Smooth muscle cell (in vitro differentiated cells): ENCODE measurements at regions not wholly inside any gene's neighbourhood (a gene's known extent, or its start where the extent isn't known, plus 50 kb on each side); places are given as distances from the start of the nearest gene placed in this dataset.

Experiments
- DNase-seq: peaks from one replicate; lab custom pipeline; 2025; ENCODE audit not compliant: unreplicated experiment; lab: John Stamatoyannopoulos, UW
- H2AFZ ChIP-seq: fragments of 200-600 bp; sonication (generic); 2 replicates; pipeline ENCODE4 v1.6.0; 2016; ENCODE audit warnings: antibody characterized with exemption, low read depth, mild to moderate bottlenecking
- H3F3A ChIP-seq: fragments of 200-600 bp; sonication (generic); 2 replicates; pipeline ENCODE4 v1.6.0; 2017; ENCODE audit warnings: antibody characterized with exemption, low read depth
- H3K27ac ChIP-seq: fragments of 200-600 bp; sonication (generic); 2 replicates; pipeline ENCODE4 v1.5.1; 2016; ENCODE audit warnings: low read depth, mild to moderate bottlenecking
- H3K27me3 ChIP-seq: fragments of 200-600 bp; sonication (generic); 2 replicates; pipeline ENCODE4 v1.6.1; 2016; ENCODE audit warnings: low read depth, mild to moderate bottlenecking
- H3K36me3 ChIP-seq: fragments of 200-600 bp; sonication (generic); 2 replicates; pipeline ENCODE4 v1.5.1; 2016; ENCODE audit warnings: low read depth
- H3K4me1 ChIP-seq: fragments of 200-600 bp; sonication (generic); 2 replicates; pipeline ENCODE4 v1.5.1; 2016; ENCODE audit warnings: low read depth
- H3K4me2 ChIP-seq: fragments of 200-600 bp; sonication (generic); 2 replicates; pipeline ENCODE4 v1.6.0; 2016; ENCODE audit warnings: mild to moderate bottlenecking
- H3K4me3 ChIP-seq: fragments of 200-600 bp; sonication (generic); 2 replicates; pipeline ENCODE4 v1.5.1; 2016; ENCODE audit warnings: mild to moderate bottlenecking
- H3K79me2 ChIP-seq: fragments of 200-600 bp; sonication (generic); 2 replicates; pipeline ENCODE4 v1.6.0; 2016; ENCODE audit warnings: low read depth, mild to moderate bottlenecking
- H3K9ac ChIP-seq: fragments of 200-600 bp; sonication (generic); 2 replicates; pipeline ENCODE4 v1.6.0; 2016; ENCODE audit warnings: low read depth
- H3K9me3 ChIP-seq: fragments of 200-600 bp; sonication (generic); replicated peaks from 2 replicates; pipeline ENCODE4 v1.5.1; 2016; ENCODE audit warnings: low read depth
- H4K20me1 ChIP-seq: fragments of 200-600 bp; sonication (generic); 2 replicates; pipeline ENCODE4 v1.6.0; 2016; ENCODE audit warnings: low read depth
- CTCF ChIP-seq: fragments of 200-600 bp; sonication (generic); IDR thresholded peaks from 2 replicates; pipeline ENCODE4 v1.5.1; 2017; ENCODE audit warnings: borderline replicate concordance, mild to moderate bottlenecking, antibody characterized with exemption; ENCODE audit not compliant: insufficient read depth, poor library complexity, severe bottlenecking
- WGBS: methylation state at CpG from one replicate; pipeline ENCODE4 v1.1.7; 2016; ENCODE audit warnings: low lambda C conversion rate; 5-methylcytosine and 5-hydroxymethylcytosine counted together

DNA sequence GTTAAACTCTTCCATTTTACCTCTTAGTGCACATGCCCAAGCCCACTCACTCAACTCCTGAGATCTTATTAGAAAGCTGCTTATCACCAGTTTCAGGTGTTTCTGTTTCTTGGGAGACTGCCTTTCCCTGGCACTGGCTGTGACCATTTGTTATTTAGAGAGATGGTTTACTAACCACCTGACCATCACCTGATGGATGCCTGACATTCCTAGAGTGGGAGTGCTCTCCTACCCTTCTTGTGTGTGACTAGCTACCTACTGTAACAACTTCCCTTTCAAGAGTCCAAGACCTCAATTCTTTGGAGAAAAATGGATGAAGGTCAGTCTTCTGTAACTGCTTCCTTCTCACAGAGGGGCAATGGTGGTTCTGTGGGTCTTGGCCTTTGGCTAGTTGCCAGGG is 755.2 kb upstream of the ADAMTS5 start:
- Histone ChIP-seq H3K36me3 (no peaks in the 10 kb centered on the region), H2AFZ (no peak overlapping the region), H3K4me2 (no peak overlapping the region), H3K27ac (no peak overlapping the region), H3K4me1 (no peaks in the 10 kb centered on the region), H3K9ac (no peak overlapping the region), H3F3A (no peaks in the 10 kb centered on the region), H3K4me3 (no peak overlapping the region), H3K9me3 (no peaks in the 10 kb centered on the region), H3K79me2 (no peaks in the 10 kb centered on the region), H3K27me3 (no peaks in the 10 kb centered on the region), H4K20me1 (no peaks in the 10 kb centered on the region)
- TF ChIP-seq CTCF: no peak
- DNase-seq: no peak

DNA sequence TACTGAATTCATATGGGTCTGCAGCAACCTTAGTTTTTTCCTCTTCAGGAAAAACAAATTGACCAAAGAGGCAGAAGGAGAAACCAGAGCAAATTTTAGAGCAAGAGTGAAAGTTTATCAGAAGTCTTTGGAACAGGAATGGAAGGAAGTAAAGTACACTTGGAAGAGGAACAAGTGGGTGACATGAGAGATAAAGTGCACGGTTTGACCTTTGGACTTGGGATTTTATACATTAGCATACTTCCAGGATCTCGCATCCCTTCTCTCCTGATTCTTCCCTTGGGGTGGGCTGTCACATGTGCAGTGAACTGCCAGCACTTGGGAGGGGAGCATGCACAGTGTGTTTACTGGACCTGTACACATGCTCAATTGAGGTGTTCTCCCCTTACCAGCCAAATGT is 754.8 kb upstream of the ADAMTS5 start:
- WGBS: 89% methylated on average over 2 of the region's 2 CpGs
- H3K4me2 ChIP-seq: no peak overlapping the region
- H3K4me3 ChIP-seq: no peak overlapping the region
- no peak overlapping the region for H3K9ac ChIP-seq
- no peak overlapping the region for H2AFZ ChIP-seq
- H3K36me3 ChIP-seq: no peaks in the 10 kb centered on the region
- H3K79me2 ChIP-seq: no peaks in the 10 kb centered on the region
- H3K27ac ChIP-seq: no peak overlapping the region
- no peaks in the 10 kb centered on the region for H3K27me3 ChIP-seq
- no peaks in the 10 kb centered on the region for H3K9me3 ChIP-seq
- H4K20me1 ChIP-seq: no peaks in the 10 kb centered on the region
- TF ChIP-seq CTCF: no peak
- DNase-seq: no peak
- no peaks in the 10 kb centered on the region for H3K4me1 ChIP-seq
- H3F3A ChIP-seq: no peaks in the 10 kb centered on the region

GRCh38 chr21:27719226-27719625 is 752.3 kb upstream of the ADAMTS5 start:
- TF ChIP-seq CTCF: no peak
- no peak overlapping the region for H2AFZ ChIP-seq
- H3K27ac ChIP-seq: no peak overlapping the region
- H3K4me2 ChIP-seq: no peak overlapping the region
- WGBS: 92% methylated on average over 4 of the region's 4 CpGs
- no peaks in the 10 kb centered on the region for H3K79me2 ChIP-seq
- no peaks in the 10 kb centered on the region for H4K20me1 ChIP-seq
- no peaks in the 10 kb centered on the region for H3K4me1 ChIP-seq
- H3K27me3 ChIP-seq: no peaks in the 10 kb centered on the region
- H3K9me3 ChIP-seq: no peaks in the 10 kb centered on the region
- no peak overlapping the region for H3K4me3 ChIP-seq
- H3K9ac ChIP-seq: no peak overlapping the region
- H3K36me3 ChIP-seq: no peaks in the 10 kb centered on the region
- H3F3A ChIP-seq: no peaks in the 10 kb centered on the region
- no peak for DNase-seq

DNA sequence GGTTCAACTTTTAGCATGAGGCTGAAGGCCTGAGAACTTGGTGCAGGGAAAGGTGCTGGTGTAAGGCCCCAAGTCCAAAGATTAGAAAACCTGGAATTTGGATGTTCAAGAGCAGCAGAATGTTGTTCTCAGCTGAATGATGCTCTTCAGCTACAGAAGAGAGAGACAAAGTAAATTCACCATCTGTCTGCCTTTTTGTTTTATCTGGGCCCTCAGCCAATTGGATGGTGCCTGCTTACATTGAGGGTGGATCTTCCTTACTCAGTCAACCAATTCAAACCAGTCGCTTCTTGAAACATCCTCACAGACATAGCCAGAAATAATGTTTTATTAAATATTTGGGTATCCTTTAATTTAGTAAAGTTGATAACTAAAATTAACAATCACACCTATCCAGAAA is 748.2 kb upstream of the ADAMTS5 start:
- no peak for TF ChIP-seq CTCF
- Histone ChIP-seq H2AFZ (no peak overlapping the region), H4K20me1 (no peaks in the 10 kb centered on the region), H3K36me3 (no peaks in the 10 kb centered on the region), H3K27me3 (no peaks in the 10 kb centered on the region), H3K79me2 (no peaks in the 10 kb centered on the region), H3K4me2 (no peak overlapping the region), H3F3A (no peaks in the 10 kb centered on the region), H3K27ac (no peak overlapping the region), H3K9ac (no peak overlapping the region), H3K4me3 (no peak overlapping the region), H3K9me3 (no peaks in the 10 kb centered on the region), H3K4me1 (no peaks in the 10 kb centered on the region)
- no peak for DNase-seq
- 100% methylated on average over 1 of the region's 1 CpG for WGBS
